ENCODE measurements at regions not wholly inside any gene's neighbourhood (a gene's known extent, or its start where the extent isn't known, plus 50 kb on each side); places are given as distances from the start of the nearest gene placed in this dataset.

DNA sequence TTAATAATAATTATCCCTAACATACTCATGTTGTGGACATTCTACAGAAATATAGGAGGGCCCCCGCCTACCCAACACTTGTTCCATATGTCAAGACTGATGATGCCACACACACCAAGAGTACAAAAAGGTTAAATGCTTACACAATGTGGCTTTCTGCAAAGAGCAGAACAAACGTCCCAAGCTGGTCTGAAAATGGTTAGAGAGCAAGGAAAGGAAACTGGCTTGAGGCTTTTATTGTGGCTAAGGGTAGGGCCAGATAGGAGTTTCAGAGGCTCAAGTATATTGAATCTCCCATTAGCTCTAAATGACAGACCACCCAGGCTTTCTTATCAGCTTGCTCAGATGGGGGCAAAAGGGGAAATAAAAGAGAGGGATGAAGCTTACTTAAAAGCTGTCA, 134.1 kb upstream of the C1QTNF7 start:
- no peak for TF ChIP-seq POLR2AphosphoS5 (IDR thresholded peaks at IDR 0.05)
- TF ChIP-seq, protein P1, sequence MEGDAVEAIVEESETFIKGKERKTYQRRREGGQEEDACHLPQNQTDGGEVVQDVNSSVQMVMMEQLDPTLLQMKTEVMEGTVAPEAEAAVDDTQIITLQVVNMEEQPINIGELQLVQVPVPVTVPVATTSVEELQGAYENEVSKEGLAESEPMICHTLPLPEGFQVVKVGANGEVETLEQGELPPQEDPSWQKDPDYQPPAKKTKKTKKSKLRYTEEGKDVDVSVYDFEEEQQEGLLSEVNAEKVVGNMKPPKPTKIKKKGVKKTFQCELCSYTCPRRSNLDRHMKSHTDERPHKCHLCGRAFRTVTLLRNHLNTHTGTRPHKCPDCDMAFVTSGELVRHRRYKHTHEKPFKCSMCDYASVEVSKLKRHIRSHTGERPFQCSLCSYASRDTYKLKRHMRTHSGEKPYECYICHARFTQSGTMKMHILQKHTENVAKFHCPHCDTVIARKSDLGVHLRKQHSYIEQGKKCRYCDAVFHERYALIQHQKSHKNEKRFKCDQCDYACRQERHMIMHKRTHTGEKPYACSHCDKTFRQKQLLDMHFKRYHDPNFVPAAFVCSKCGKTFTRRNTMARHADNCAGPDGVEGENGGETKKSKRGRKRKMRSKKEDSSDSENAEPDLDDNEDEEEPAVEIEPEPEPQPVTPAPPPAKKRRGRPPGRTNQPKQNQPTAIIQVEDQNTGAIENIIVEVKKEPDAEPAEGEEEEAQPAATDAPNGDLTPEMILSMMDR (IDR thresholded peaks at IDR 0.05 in 8 of 11, conservative IDR thresholded peaks at IDR 0.05 in 3 of 11), result no peak
